ENCODE measurements at regions not wholly inside any gene's neighbourhood (a gene's known extent, or its start where the extent isn't known, plus 50 kb on each side); places are given as distances from the start of the nearest gene placed in this dataset.

DNA sequence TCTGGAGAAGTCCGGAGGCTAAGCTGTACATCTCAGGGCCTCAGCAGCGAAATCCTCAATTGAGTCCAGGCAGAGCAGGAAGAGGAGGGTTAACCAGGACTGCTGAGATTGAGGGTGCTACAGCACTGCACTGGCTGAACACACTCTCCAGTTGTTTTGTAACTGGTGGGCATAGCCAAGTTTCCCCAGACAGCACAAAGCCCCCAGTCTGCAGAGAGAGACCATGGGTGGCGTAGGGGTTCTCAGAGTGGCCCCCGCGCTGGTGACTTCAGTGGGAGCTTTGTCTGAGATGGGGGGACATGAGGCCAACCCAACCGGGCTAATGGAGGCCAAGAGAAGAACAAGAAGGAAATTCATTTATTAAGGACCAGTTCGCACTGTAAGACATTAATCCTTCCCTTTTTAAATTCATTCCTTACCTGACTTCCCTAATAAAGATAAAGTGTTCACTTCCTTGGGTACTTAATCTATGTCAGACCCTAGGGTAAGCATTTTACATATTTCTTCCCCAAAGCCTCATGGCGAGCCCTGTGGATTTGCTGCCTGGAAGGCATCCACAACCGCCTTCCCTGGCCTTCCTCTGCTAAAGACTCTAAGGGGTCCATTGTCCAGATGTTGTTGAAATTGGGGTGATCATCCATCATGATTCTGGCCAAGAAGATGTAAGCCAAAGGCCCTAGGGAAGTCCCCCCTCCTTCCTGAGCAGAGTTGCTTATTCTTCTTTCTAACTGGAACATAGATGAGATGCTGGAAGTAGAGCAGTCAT is 121.4 kb upstream of the CHST15 start:
- Histone ChIP-seq H3K27ac (ENCODE audit: low read depth, low read length, poor library complexity, severe bottlenecking) (no peak overlapping the region), H3K36me3 (ENCODE audit: insufficient read depth, low read length) (no peaks in the 10 kb centered on the region), H3K9me3 (ENCODE audit: low read length) (no peaks in the 10 kb centered on the region), H3K4me2 (ENCODE audit: low read length) (no peak overlapping the region), H3K9me2 (ENCODE audit: insufficient read depth, low read length) (no peaks in the 10 kb centered on the region), H2AFZ (ENCODE audit: low read length) (no peak overlapping the region), H3K4me1 (ENCODE audit: insufficient read depth, low read length, poor library complexity, severe bottlenecking) (no peaks in the 10 kb centered on the region), H3K4me3 (ENCODE audit: low read depth, low read length, poor library complexity, severe bottlenecking) (no peak overlapping the region), H3K79me2 (ENCODE audit: insufficient read depth, low read depth, low read length) (no peaks in the 10 kb centered on the region), H4K20me1 (ENCODE audit: insufficient read depth, low read length) (no peaks in the 10 kb centered on the region)
- no TSS peak for BruUV-seq (replicated peaks)
- no peak for DNase-seq (ENCODE audit: low spot score)
- ChIA-PET POLR2A (interaction anchor here (0.6 kb wide), 1 partner anchor 13 kb away, joined by 5 read pairs; no protein-coding TSS in a partner anchor), CTCF (ENCODE audit: unreplicated experiment) (no interaction called here)
- TF ChIP-seq, protein P1, sequence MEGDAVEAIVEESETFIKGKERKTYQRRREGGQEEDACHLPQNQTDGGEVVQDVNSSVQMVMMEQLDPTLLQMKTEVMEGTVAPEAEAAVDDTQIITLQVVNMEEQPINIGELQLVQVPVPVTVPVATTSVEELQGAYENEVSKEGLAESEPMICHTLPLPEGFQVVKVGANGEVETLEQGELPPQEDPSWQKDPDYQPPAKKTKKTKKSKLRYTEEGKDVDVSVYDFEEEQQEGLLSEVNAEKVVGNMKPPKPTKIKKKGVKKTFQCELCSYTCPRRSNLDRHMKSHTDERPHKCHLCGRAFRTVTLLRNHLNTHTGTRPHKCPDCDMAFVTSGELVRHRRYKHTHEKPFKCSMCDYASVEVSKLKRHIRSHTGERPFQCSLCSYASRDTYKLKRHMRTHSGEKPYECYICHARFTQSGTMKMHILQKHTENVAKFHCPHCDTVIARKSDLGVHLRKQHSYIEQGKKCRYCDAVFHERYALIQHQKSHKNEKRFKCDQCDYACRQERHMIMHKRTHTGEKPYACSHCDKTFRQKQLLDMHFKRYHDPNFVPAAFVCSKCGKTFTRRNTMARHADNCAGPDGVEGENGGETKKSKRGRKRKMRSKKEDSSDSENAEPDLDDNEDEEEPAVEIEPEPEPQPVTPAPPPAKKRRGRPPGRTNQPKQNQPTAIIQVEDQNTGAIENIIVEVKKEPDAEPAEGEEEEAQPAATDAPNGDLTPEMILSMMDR (conservative IDR thresholded peaks at IDR 0.05; ENCODE audit: low read length), result no peak
- no peak for TF ChIP-seq EZH2phosphoT487 (IDR thresholded peaks at IDR 0.05; ENCODE audit: borderline replicate concordance, low read depth, low read length)
- intact Hi-C loops (cut with micrococcal nuclease; ENCODE audit: unreplicated experiment), result no loop called here

DNA sequence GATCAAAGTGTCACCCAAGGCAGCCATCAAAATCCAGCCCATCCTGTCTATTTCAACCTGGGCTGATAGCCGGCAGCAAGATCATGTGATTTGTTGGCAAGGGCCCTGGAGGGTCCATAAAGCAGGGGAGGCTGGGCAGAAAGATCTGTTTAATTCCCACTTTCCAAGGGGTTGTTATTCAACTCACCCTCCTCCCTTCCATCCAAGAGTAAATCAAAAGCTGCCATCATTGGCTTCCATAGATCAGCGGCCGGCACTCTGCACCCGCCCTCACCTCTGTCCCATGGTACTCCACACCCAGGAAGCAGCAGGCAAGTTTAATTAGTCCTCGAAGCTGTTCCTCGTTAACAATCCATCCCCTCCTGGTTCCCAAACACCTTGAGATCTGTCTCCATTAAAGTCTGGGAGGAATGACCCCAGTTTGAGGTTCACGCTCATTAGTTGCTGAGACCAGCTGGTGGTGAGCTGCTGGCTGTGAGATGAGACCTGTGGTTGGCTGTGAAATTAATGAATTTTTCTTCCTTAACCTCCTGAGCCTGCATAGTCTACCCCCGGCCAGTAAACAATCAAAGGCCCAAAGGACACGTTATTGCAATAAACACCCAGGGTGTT is 120.6 kb upstream of the CHST15 start:
- Histone ChIP-seq H3K27ac (ENCODE audit: low read depth, low read length, poor library complexity, severe bottlenecking) (no peak overlapping the region), H3K4me2 (ENCODE audit: low read length) (no peak overlapping the region), H3K9me2 (ENCODE audit: insufficient read depth, low read length) (no peaks in the 10 kb centered on the region), H3K9me3 (ENCODE audit: low read length) (no peaks in the 10 kb centered on the region), H3K4me3 (ENCODE audit: low read depth, low read length, poor library complexity, severe bottlenecking) (no peak overlapping the region), H2AFZ (ENCODE audit: low read length) (no peak overlapping the region), H3K36me3 (ENCODE audit: insufficient read depth, low read length) (no peaks in the 10 kb centered on the region), H3K4me1 (ENCODE audit: insufficient read depth, low read length, poor library complexity, severe bottlenecking) (no peaks in the 10 kb centered on the region), H4K20me1 (ENCODE audit: insufficient read depth, low read length) (no peaks in the 10 kb centered on the region), H3K79me2 (ENCODE audit: insufficient read depth, low read depth, low read length) (no peaks in the 10 kb centered on the region)
- no TSS peak for BruUV-seq (replicated peaks)
- no peak for DNase-seq (ENCODE audit: low spot score)
- TF ChIP-seq EZH2phosphoT487 (IDR thresholded peaks at IDR 0.05; ENCODE audit: borderline replicate concordance, low read depth, low read length), result no peak
- TF ChIP-seq, protein P1 (conservative IDR thresholded peaks at IDR 0.05; ENCODE audit: low read length), result no peak
- intact Hi-C loops (cut with micrococcal nuclease; ENCODE audit: unreplicated experiment), result no loop called here
- ChIA-PET CTCF (ENCODE audit: unreplicated experiment) (no interaction called here), POLR2A (interaction anchor here (0.6 to 1.0 kb wide), 2 partner anchors 12 to 68 kb away, joined by 5 read pairs; no protein-coding TSS in a partner anchor)

DNA sequence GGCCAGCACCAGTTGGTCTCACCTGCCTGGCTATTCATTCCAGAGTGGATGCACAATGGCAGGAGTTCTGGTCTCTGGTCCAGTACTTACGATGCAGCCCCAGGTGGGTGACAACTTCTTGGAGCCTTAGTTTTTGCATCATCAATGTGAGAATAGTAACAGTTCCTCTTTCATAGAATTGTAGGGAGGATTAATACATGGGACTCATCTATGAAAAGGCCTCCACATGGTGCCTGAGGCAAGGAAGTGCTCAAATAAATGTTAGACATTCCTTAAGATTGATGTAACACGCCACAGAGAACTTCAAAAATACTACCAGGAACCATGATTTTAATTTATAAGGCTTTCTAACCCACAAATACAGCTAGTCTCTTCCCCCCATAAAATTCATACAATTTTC is 120.1 kb upstream of the CHST15 start:
- Histone ChIP-seq H3K79me2 (ENCODE audit: insufficient read depth, low read depth, low read length) (no peaks in the 10 kb centered on the region), H3K9me3 (ENCODE audit: low read length) (no peaks in the 10 kb centered on the region), H3K4me1 (ENCODE audit: insufficient read depth, low read length, poor library complexity, severe bottlenecking) (no peaks in the 10 kb centered on the region), H3K36me3 (ENCODE audit: insufficient read depth, low read length) (no peaks in the 10 kb centered on the region), H4K20me1 (ENCODE audit: insufficient read depth, low read length) (no peaks in the 10 kb centered on the region), H3K4me2 (ENCODE audit: low read length) (no peak overlapping the region), H3K4me3 (ENCODE audit: low read depth, low read length, poor library complexity, severe bottlenecking) (no peak overlapping the region), H2AFZ (ENCODE audit: low read length) (no peak overlapping the region), H3K9me2 (ENCODE audit: insufficient read depth, low read length) (no peaks in the 10 kb centered on the region), H3K27ac (ENCODE audit: low read depth, low read length, poor library complexity, severe bottlenecking) (no peak overlapping the region)
- ChIA-PET CTCF (ENCODE audit: unreplicated experiment) (no interaction called here), POLR2A (interaction anchor here (0.8 to 1.0 kb wide), 2 partner anchors 66 to 68 kb away, joined by 3 to 5 read pairs; no protein-coding TSS in a partner anchor)
- no TSS peak for BruUV-seq (replicated peaks)
- TF ChIP-seq, protein P1 (conservative IDR thresholded peaks at IDR 0.05; ENCODE audit: low read length), result no peak
- TF ChIP-seq EZH2phosphoT487 (IDR thresholded peaks at IDR 0.05; ENCODE audit: borderline replicate concordance, low read depth, low read length), result no peak
- DNase-seq (ENCODE audit: low spot score), result no peak
- intact Hi-C loops (cut with micrococcal nuclease; ENCODE audit: unreplicated experiment), result no loop called here
